T-helper 1 cell treated with Interleukin-12 subunit alpha and Interleukin-12 subunit beta and Interleukin-4 antibody, amounts not matched to agents 30 ng/mL and 1 ng/mL, for 36 hours (primary cell): ENCODE measurements at regions not wholly inside any gene's neighbourhood (a gene's known extent, or its start where the extent isn't known, plus 50 kb on each side); places are given as distances from the start of the nearest gene placed in this dataset.
"Not testable (repeated sequence)": the region's sequence is repeated elsewhere in the genome, so short reads cannot be mapped to it uniquely, and the experiment has no call there.

Experiments
- intact Hi-C: fragments of 100-400 bp; cut with micrococcal nuclease; formaldehyde crosslinking; loops from one replicate; pipeline ENCODE4 v1.15.1; 2024

DNA sequence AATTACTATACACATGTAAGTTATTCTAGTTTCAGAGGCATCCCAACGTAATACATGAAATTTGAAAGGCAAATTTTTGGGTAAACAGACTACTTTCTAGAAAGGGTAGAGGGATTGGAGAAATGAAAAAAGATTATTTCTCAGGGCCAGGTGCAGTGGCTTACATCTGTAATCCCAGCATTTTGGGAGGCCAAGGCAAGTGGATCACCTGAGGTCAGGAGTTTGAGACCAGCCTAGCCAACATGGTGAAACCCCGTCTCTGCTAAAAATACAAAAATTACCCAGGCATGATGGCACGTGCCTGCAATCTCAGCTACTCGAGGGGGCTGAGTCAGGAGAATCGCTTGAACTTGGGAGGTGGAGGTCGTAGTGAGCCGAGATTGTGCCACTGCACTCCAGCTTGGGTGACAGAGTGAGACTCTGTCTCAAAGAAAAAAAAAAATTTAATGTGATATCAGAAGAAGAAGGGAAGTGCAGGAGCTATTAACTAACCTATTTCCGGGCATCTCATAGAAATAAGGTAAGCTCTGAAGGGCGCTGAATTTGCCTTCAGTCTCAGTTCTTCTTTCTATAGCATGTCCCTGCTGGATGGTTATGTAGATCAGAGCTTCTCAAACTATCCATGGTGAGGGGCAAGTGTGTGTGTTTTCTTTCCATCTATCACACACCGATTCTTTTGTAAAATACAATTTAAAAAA is 100.3 kb upstream of the MTHFD1L start:
- intact Hi-C loops, result no loop called here

DNA sequence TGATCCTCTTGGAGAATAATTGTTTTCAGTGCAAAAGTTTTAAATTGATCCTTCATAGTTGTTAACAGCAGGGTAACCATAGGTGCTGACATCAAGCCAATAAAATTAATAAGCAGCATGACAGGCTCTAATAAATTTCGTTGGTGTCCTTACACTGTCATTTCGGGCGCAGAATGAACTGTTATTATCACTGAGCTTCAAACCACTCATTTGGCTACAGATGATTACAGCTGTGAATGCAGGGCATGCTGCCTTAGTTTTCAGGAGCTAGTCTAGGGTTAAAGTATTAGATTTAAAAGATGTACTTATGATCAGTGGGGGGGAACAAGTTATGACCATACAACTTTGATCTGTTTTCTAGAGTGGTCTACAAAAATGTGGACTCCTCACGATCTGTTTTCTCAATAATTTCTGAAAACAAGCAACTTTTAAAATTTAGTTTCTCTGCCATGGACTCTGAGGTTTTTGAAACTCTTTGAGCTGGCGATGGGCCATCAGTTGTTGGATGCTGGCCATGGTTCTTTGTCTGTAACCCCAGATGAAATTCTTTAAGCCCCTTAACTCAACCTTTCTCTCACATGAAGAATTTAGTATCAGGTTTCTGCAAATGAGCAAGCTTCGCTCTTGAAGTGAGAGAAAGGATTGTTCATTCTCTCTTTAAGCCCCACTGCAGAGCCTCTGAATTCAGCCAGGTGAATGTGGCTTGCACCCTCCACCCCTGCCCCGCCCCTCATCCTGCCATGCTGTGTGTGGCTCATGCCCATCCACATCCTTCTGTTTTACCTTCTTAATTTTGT is 99.1 kb upstream of the MTHFD1L start:
- intact Hi-C loops, result no loop called here

DNA sequence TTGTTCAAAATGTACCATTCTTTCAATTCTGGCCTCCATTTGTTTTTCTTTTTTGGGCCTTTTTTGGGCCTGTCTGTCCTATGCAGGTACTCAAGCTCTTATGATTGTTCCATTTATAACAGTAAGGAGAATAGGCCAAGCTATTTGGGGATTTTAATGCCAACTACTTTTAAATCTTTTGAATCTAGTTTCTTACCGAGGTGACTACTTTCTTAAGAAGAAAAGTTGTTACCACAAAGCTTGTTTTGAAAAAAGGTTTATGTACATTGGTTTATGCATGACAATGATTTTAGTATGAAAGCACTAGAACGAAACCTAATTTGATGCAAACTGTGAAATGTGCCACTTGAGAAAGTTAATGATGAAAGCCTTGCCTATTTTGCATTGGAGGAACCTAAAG is 98.3 kb upstream of the MTHFD1L start:
- intact Hi-C loops, result no loop called here

DNA sequence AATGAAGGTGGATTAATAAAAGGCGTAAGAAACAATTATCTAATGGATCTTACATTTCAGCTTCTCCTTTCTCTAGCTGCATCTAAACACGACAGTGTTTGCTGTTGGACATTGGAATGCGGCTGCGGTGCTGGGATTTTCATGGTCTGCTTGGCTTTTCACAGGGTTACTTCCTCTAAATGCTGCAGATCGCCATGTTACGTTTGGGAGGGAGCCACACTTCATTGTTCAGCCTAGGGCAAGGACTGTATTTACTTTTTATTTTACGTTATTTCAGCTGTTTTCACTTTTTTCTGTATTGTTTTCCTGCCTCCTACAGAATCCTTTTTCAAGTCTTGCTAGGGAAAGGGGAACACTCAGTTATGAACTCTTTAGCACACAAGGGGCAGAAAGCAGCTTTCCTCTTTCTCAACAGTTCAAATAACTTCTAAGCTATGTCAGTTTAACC is 97.9 kb upstream of the MTHFD1L start:
- intact Hi-C loops, result no loop called here

DNA sequence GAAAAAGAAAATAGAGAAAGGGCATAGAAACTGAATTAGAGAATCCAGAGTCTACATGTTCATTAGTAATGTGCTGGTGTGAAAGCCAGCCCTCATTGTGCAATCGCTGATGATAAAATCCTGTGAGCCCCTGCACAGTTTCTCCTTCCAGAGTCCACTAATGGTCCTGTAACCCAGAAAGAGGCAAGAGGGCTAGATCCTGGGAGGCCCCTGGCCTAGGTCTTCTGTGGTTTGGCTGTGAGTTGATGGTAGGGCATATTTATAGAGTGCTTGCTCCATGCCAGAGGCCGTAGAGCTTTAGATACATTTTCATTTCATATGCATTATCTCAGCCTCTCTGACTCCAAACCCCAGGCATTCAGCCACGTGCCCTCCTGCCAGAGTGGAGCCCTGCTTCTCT is 94.9 kb upstream of the MTHFD1L start:
- intact Hi-C loops, result no loop called here

DNA sequence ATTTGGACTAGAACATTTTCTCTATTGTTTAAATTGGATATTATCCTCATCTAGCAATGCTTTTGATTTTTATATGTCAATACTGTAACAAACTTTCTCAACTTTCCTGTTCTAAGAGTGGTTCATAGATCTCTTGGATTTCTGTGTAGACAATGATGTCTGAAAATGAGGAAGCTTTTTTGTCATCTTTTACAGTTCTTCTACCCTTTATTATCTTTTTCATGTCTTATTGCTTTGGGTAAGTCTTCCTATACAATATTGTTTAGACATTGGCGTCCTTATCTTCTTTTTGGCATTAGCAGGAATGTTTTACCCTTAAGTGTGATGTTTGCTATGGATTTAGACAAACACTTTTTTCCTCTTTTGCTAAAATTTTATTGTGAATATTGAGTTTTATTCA is 91.5 kb upstream of the MTHFD1L start:
- intact Hi-C loops, result no loop called here

DNA sequence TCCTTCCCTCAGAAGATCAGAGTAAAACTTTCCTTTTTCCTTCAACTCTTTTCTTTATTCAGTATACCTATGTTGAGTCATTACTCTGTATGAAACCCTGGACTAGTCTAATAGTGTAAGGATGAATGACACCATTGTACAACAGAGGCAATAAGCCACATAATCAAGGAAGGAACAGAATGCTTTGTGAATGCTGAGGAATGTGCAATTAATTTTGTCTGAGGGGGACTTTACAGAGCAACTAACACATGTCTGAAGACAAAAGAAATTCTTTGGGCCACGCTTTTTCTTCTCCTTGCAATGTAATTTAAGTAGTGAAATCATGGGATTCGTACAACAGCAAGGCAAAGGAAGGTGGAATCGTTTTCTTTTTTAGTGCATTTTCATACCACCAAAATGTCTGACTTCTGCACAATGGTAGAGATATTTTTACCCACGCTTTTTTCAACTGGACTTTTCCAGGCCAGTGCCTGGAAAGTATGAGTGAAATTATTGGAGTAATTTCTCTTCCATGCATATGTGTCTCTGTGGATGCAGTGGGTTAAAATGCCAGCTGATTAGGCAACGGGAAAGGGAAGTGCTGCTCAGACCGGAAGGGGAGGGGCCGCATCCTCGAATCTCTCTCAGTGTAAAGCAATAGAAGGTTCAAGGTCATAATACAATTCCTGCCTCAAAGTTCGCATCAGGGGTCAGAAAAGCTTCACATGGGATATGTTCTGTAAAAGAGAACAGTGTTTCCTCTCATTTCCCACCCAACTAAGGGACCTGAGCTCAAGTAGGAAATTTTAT is 89.9 kb upstream of the MTHFD1L start:
- intact Hi-C loops, result no loop called here

DNA sequence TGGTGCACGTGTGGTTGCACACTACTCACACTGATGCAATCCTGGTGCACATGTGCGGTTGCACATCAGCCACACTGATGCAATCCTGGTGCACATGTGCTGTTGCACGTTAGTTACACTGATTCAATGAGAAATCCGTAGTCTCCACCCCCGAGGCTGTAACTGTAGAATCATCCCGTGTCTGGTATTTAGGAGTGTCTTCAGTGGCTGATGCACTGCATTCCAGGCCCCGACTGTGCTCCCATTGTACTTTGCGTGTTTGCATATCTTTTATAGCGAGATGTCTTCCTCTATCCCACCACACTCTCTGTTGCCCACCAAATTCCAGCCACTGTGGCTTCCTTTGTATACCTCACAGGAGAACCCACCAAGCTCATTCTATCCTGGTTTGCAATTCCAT is 87.8 kb upstream of the MTHFD1L start:
- intact Hi-C loops, result no loop called here

DNA sequence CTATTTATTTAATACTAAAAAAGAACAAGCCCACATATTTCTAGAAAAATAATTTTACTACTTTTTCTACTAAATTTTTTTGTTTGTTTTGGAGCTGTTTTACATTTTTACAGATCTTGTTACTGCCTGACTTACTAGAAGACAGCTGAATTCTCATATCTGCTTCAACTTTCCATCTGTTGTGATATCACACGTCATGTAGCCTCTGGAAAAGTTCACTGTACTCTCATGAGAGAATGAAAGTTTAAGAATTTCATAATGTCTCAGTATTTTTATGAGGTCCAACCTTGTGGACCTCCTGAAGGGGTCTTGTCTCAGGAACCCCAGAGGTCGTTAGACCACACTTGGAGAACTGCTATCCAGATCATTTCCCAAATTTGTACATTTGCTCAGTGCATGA is 81.7 kb upstream of the MTHFD1L start:
- intact Hi-C loops, result no loop called here

DNA sequence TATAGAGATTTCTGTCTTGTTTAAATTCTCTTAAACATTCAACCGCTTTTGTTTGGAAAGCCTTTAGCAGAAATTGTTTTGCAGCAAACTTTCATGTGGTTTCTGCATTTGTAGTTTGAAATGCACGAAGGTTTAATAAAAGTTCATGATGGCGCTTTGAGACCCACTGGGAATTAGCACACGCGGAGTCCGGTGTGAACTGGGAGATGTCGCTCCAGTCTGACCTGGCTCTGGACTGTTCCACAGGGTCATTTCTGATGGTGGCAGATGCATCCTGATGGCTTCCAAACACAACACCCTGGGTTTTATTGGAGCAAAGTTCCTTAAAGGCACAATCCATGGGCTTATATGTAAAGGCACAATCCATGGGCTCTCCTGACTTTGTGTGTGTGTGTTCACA is 78.1 kb upstream of the MTHFD1L start:
- intact Hi-C loops, result no loop called here

DNA sequence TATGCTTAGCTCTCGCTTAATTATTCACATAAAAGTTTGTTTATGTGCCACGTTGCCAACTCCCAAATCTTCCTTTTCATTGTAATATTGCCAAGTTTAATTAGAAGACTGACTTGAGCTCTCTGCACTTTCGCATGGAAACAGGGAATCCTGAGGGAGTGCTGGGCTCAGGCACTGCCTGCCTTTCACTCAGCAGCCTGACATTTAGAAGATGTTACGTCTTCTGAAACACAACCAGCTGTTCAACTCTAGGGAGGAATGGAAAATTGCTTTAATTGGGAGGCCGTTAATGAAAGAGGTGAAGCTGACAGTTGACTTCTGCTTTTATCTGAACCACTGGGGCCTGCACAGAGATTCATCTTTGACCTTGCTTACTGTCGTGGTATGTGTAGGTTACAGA is 77.4 kb upstream of the MTHFD1L start:
- intact Hi-C loops, result no loop called here

DNA sequence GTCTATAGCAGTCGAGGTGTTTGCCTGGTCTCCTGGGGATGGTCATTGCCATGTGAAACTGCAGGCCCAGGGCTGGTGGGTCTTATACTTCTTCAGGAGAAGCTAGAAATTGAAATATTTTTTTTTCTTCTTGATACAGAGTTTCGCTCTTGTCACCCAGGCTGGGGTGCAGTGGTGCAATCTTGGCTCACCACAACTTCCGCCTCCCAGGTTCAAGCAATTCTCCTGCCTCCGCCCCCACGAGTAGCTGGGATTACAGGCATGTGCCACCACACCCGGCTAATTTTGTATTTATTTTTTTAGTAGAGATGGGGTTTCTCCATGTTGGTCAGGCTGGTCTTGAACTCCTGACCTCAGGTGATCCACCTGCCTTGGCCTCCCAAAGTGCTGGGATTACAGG is 75.6 kb upstream of the MTHFD1L start:
- intact Hi-C loops, result not testable (repeated sequence)

DNA sequence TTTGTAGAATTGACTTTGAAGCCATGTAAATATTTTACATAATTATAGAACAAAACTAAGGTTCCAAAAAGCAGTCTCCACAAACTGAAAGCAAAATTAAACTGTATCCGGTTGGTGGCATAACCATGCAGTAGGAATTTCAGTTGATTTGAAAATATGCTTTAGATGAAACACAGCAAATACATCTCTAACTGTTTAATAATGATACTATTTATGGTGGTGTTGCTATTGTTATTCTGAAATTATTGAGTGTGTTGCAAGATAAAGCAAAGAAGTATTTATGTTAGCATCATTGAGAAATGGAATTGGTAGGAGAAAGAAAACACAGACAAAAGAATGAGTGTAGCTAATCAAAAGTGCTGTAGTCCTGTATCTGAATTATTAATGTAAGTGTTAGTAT is 73.8 kb upstream of the MTHFD1L start:
- intact Hi-C loops, result no loop called here

DNA sequence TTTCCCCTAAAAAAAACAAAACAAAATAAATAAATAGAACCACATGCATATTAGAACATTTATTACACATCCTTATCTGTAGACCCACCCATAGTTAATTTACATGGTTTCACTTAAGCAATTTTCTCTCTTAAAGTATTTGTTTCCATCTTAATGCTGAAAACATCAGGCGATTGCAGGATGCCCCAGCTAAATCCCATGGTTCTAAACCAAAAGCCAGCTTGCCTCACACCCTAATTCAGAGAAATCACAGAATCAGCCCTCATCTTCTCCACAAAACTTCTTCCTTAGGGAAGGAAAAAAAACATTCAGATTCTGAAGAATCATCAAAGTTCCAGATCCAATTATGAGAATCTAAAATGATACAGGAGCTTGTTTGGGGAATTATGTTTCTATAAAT is 67.6 kb upstream of the MTHFD1L start:
- intact Hi-C loops, result no loop called here

DNA sequence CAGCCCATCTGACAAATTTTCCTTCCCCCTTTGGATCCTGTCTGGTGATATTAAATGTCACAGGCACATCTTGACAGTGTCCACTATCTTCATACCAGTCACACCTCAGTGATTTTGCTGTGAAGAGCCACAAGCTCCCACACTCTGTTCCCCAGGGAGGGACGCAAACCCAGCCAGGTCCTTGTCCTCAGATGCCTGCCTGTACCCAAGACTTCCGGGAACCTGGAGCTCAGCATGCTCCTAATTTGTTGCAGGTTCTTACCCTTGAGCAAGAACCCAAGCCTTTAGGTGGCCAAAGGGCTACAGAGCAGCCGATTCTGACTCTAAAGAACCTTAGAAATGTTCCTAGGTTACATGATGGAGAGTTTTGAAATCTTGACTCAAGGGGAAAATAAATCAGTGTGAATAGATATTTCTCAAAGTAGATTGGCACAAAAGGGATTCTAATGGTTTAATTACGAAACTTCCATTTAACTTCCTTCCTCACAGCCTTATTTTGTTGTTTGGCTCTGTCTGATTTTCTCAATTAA is 66.2 kb upstream of the MTHFD1L start:
- intact Hi-C loops, result no loop called here

DNA sequence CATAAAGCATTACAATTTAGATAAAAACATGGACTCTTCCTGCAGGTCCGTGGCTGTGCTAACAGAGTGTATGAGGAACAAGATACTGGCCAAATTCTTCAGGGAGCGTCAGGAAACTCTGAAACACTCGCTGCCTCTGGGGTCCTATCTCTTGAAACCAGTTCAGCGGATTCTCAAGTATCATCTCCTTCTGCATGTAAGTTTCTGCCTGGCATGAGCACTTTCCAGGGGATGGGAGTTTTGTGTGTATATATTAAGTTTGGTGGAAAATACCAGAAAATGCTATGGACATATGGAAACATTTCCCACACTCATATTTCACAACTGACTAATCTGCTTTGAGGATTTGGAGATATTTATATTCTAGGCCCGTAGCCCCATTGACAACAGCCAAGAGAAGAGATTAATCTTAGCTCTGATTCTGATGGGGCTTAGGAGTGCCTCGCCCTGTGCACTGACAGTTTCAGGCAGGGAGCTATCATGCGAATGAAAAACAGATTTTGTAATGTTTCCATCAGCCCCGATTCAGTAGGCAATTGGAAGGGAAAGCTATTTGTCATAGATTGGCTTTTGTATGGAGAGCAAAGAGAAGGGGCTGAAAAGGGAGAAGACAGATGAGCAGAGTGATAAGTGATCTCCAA is 64.7 kb upstream of the MTHFD1L start:
- intact Hi-C loops, result no loop called here

DNA sequence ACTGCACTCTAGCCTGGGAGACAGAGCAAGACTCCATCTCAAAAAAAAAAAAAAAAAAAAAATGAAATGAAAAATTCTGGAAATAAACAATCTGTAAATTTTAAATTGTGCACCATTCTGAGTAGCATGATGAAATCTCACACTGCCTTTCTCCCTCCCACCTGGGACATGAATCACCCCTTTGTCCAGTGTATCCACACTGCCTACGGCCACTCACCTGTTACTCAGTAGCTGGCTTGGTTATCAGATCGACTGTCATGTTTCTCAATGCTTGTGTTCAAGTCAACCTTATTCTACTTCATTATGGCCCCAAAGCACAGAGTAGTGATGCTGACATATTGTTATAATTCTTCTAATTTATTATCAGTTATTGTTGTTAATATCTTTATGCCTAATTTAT is 58.7 kb upstream of the MTHFD1L start:
- intact Hi-C loops, result no loop called here

DNA sequence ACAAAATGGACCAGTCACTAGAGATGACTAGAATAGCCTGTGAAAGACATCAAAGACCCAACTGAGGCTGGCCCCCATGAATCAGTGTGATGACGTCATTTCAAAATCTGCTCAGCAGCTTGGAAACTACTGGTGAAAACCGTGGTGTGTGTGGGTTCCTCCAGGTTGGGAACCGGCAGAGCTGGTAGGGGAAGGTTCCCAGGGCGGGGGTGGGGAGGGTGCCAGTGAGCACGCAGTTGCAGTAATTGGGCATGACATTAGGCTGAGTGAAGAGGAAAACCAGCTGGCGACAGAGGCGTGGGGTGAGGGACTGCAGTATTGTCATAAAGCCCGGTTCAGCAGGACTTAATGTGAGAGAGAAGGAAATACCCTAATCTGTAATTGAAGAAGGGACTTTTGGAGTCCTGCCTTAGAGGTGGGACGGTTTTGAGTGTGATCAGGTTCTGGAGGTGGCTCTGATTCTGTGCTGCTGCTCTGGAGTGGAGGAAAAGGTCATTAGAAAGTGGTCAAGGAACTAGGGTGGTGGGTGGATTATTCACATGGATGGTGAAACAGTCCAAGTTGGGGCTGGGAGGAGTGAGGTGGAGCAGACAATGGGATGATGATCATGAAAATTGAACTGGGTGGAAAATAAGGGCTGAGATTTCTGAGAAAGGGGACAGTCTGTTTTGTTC is 52.0 kb upstream of the MTHFD1L start:
- intact Hi-C loops, result loop anchor here (10.0 kb wide), 1 partner anchor 799 kb away; no protein-coding TSS in a partner anchor

DNA sequence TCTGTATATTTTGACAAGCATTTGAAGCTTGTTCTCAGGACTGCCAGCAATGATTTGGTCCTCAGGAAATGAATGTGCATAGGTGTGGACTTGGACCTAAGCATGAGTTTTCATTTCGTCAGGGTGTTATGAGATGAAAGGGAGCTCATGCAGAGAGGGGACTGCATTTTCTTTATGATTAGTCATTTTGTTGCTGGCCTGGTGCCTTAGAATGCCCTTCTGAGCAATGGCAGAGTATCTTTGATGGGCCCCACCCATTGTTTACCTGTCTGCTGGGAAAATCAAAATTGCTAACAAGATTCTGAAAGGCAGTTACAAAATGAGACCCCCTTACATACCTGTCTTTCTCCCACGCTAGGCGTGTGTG is 51.5 kb upstream of the MTHFD1L start:
- intact Hi-C loops, result loop anchor here (2.0 to 10.0 kb wide), 2 partner anchors 477 to 799 kb away; no protein-coding TSS in a partner anchor
